Upper lobe of left lung (tissue), 4 donors: ENCODE measurements at regions not wholly inside any gene's neighbourhood (a gene's known extent, or its start where the extent isn't known, plus 50 kb on each side); places are given as distances from the start of the nearest gene placed in this dataset.

Experiments
- CTCF ChIP-seq, 6 experiments: fragments of 450-650 bp in 4 of 6; fragments of 200-600 bp in 2 of 6; sonication (generic) in 2 of 6; IDR thresholded peaks; one replicate each; pipeline ENCODE4 v1.5.1; 2016 to 2019; ENCODE audit warnings: antibody characterized with exemption in 6 of 6
- POLR2A ChIP-seq, 4 donors: fragments of 450-650 bp; IDR thresholded peaks; one replicate each; pipeline ENCODE4 v1.5.1; 2016 to 2017; ENCODE audit warnings: antibody characterized with exemption in 4 of 4, mild to moderate bottlenecking in 2 of 4
- POLR2AphosphoS5 ChIP-seq, 2 donors: sonication (generic); formaldehyde crosslinking; IDR thresholded peaks; one replicate each; pipeline ENCODE4 v1.5.1; 2017; ENCODE audit warnings: antibody characterized with exemption in 2 of 2

GRCh38 chr1:22351768-22352080, 99.9 kb upstream of the ZBTB40 start:
- TF ChIP-seq CTCF (IDR thresholded peaks at IDR 0.05), result no peak
- no peak for TF ChIP-seq POLR2A (IDR thresholded peaks at IDR 0.05)
- TF ChIP-seq POLR2AphosphoS5 (IDR thresholded peaks at IDR 0.05), result no peak
